GM18502 (cell line): ENCODE measurements at regions not wholly inside any gene's neighbourhood (a gene's known extent, or its start where the extent isn't known, plus 50 kb on each side); places are given as distances from the start of the nearest gene placed in this dataset.
"Not testable (repeated sequence)": the region's sequence is repeated elsewhere in the genome, so short reads cannot be mapped to it uniquely, and the experiment has no call there.

ENCODE experiments used
- ATAC-seq: cut with Tn5 transposase; IDR thresholded peaks from one replicate; pipeline ENCODE4 v1.9.1; 2021; ENCODE audit warnings: mild to moderate bottlenecking; ENCODE audit not compliant: unreplicated experiment, poor library complexity

- no peak for ATAC-seq
Measured at GRCh38 chr7:56250135-56250534, 133.9 kb upstream of the NUPR2 start.

DNA sequence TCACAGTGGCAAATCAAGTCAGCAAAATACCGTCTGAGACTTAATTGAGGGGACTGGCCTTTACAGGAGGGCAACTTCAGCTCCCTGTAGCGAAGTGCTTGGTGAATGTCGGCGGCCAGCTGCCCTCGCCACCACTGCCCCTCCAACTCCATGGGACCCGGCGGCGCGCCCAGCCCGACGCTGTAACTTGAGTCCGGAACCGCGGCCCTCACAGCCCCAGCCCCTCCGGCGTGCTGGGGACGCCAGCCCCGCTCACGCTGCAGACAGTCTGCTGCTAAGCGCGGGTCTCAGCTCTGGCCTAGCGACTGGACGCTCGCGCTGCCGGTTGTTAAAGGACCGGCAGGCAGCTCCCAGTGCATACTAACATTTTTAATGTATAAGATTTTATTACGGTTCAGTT lies 113.4 kb upstream of the NUPR2 start:
- ATAC-seq, result no peak

- ATAC-seq, result no peak
Measured at GRCh38 chr7:56222866-56223265, 106.6 kb upstream of the NUPR2 start.

GRCh38 chr7:56219017-56219416 lies 102.8 kb upstream of the NUPR2 start:
- no peak for ATAC-seq

GRCh38 chr7:56218510-56218909 lies 102.3 kb upstream of the NUPR2 start:
- no peak for ATAC-seq

DNA sequence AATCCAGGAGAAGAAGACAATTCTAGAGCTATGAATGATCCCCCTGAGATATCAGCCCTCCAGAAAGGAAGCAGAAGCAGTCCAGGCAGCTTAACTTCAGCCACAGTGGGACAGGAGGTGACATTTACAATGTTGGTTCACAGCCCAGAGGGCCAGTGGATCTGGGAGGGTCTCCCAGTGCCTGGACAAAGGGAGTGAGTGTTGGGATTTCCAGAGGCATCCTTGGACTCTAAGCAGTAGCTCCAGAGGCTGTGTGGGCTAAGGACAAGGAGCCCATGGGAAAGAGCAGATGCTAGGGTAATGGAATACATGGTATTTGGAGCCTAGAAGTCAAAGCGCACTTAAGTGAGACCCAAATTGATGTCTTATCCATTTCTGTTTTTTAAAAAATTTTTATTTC lies 97.4 kb upstream of the NUPR2 start:
- no peak for ATAC-seq

DNA sequence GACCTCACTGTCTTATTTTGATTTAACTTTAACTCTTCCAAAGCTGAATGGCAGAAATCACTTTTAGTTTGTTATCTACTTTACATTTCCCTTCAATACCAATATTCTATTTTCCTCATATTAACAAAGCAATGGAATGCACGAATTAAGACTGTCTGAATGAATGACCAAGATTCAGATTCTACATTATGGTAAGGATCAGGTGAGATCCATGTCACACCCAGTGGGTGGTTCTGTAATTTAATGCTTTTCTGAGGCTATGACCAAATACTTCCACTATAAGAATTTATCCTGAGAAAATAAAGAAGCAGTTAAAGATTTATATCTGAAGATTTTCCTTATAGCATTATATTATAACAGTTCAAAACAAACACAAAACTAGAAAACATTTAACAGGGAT lies 90.2 kb upstream of the NUPR2 start:
- ATAC-seq, result peak; percentile 10

DNA sequence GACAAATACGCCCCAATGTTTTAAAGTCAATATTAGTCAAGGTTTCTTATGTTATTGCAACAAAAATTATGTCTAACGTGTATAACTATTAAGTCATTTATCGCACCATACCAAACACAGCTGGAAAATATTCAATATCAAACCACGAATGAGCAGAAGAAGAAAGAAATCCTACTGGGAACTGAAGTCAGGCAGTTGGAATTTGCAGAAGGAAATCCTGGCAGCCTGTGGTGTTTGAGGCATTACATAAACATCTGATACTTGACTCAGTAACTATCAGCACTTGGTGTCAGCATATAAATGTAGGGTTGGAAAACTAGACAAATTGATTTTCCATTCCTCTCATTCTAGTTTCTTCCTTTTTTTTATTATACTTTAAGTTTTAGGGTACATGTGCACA lies 83.4 kb upstream of the NUPR2 start:
- ATAC-seq, result no peak

GRCh38 chr7:56196195-56196594 lies 80.0 kb upstream of the NUPR2 start:
- not testable (repeated sequence) for ATAC-seq

DNA sequence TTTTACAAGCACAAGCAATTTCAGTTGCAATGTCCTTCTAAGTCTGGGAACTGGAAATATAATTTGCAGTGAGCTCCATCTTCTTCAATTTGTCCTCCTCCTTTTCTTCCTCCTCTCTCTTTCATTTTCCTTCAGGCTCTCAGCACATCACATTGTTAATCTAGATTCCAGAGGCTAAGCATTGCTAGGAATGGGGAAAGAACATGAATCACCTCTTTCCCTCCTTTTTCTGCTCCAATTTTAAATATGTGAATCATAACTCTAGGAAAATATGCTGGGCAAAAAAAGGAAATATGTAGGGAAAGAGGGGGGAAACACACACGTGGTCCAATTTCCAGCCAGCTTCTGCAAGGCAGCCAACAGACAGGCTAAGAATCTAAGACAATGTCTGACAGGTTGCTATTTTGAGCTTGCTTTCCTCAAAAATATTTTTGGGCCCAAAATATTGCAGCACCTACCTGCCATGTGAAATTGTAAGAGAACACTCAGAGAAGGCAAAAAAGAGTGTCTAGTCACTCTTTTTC lies 72.7 kb upstream of the NUPR2 start:
- ATAC-seq, result no peak

- no peak for ATAC-seq
Measured at GRCh38 chr7:56188376-56188775, 72.2 kb upstream of the NUPR2 start.

DNA sequence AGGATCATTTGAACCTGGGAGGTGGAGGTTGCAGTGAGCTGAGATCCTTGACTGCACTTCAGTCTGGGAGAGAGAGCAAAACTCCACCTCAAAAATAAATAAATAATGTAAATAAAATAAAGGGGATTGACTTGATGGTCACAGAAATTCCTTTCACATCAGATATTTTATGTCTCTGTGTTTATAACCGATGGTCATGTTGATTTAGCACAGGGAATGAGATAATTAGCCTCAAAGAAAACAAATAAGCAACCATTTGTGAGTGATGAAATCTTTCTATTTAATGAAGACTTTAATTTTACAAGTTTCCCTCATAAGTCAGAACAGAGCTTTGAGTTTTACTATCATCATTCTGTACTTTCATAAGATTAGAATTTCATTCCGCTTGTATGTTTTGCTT lies 64.8 kb upstream of the NUPR2 start:
- ATAC-seq, result no peak

DNA sequence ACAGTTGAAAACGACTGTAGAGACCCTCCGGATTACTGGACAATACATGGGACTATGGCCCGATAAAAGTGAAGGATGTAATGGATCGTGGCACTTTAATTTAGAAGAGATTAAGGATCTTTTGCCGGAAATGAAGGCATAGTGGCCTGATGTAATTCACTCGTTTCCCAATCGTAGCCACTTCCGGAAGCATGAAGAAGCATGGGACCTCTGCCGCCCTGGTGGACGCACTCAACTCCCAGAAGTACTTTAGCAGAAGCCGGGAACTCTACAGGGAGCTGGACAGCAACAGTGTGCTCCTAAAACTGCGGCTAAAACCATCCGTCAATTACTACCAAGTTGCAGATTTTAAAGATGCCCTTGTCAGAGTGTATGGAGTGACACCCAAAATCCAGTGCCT lies 59.6 kb upstream of the NUPR2 start:
- no peak for ATAC-seq

- ATAC-seq, result no peak
Measured at GRCh38 chr7:56174875-56175760, 58.9 kb upstream of the NUPR2 start.

- ATAC-seq, result no peak
Measured at GRCh38 chr7:56174346-56174874, 58.2 kb upstream of the NUPR2 start.
